T-helper 17 cell (primary cell): ENCODE measurements at regions not wholly inside any gene's neighbourhood (a gene's known extent, or its start where the extent isn't known, plus 50 kb on each side); places are given as distances from the start of the nearest gene placed in this dataset.

Experiments used
- ATAC-seq: fragments of 150-1000 bp; cut with Tn5 transposase; 2 replicates; pipeline ENCODE4 v1.10.0; 2021; ENCODE audit warnings: mild to moderate bottlenecking, moderate library complexity
- DNase-seq, 3 donors: peaks; one replicate each; pipeline versions ENCODE4 v3.0.0 to v3.0.0-alpha.2; 2020 to 2021
- H3K9me3 ChIP-seq: one replicate; pipeline ENCODE4 v1.7.0; 2013; ENCODE audit warnings: low read length, mild to moderate bottlenecking; ENCODE audit not compliant: control insufficient read depth, poor library complexity, severe bottlenecking
- H3K27ac Mint-ChIP-seq: one replicate; pipeline ENCODE4 v1.8.0; 2022; ENCODE audit warnings: mild to moderate bottlenecking, moderate library complexity, mixed read lengths
- H3K27me3 Mint-ChIP-seq: one replicate; pipeline ENCODE4 v1.8.0; 2022; ENCODE audit warnings: mixed read lengths
- H3K36me3 Mint-ChIP-seq: one replicate; pipeline ENCODE4 v1.8.0; 2022; ENCODE audit warnings: low read depth, mixed read lengths
- H3K4me1 Mint-ChIP-seq: one replicate; pipeline ENCODE4 v1.8.0; 2022; ENCODE audit warnings: mild to moderate bottlenecking, mixed read lengths
- H3K4me3 Mint-ChIP-seq: one replicate; pipeline ENCODE4 v1.8.0; 2022; ENCODE audit warnings: mild to moderate bottlenecking, moderate library complexity, mixed read lengths

DNA sequence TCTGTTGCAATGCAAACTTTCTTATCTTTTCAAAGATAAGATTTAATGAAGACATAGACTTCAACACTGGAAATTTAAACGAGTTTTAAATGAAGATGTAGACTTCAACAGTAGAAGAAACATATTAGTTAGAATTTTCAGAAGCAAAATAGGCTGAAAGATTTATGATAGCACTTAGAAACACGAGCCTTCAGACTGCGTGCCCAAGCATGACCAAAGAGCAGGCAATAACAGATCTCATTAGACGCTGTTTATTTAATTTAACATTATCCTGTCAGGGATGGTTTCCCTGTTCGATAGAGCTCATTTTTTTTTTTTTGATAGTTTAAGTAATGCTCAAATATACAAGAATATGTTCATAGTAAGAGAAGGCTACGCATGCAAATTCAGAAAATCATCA is 604.7 kb upstream of the SOX9 start:
- H3K4me1 Mint-ChIP-seq: no peaks in the 10 kb centered on the region
- ATAC-seq: no peak
- no peak overlapping the region for H3K27ac Mint-ChIP-seq
- no peak overlapping the region for H3K4me3 Mint-ChIP-seq
- no peaks in the 10 kb centered on the region for H3K27me3 Mint-ChIP-seq
- H3K36me3 Mint-ChIP-seq: no peaks in the 10 kb centered on the region
- no peak for DNase-seq
- no peaks in the 10 kb centered on the region for H3K9me3 ChIP-seq

DNA sequence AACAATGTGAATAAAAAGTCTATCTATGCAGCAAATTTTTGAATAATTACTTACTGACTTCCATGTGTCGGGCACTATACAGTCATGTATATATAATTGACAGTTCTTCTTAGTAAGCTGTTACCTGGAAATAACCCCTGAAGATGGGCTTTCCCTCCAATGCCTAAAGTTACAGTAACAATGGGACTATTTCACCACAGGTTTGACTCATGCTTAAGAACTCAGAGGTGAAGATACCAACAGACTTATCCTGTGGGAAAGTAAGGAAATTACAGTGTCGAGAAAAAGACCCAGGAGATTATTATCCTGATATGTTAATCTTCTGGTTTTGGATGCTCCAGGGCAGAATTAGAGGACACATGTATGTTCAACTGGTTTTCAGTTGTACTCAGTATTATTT is 601.5 kb upstream of the SOX9 start:
- DNase-seq: no peak
- Mint-ChIP-seq H3K27me3 (no peaks in the 10 kb centered on the region), H3K4me3 (no peak overlapping the region), H3K27ac (no peak overlapping the region), H3K36me3 (no peaks in the 10 kb centered on the region), H3K4me1 (no peaks in the 10 kb centered on the region)
- H3K9me3 ChIP-seq: no peaks in the 10 kb centered on the region
- no peak for ATAC-seq

DNA sequence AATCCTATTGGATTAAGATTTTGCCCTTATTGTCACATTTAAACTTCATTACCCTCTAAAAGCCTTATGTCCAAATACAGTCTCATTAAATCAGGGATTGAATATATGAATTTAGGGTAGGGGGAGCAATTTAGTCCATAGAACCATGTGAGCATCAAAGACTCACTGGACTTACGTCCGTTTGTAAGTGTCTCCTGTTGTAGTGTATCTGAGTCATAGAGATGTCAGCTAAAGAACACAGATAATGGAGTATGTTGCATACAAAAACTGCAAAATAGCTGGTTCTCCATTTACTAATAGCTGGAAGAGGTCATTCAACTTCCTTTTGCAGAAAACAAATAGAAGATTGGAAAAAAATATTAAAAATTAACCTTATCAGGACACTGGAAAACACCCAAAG is 599.1 kb upstream of the SOX9 start:
- H3K9me3 ChIP-seq: no peaks in the 10 kb centered on the region
- no peaks in the 10 kb centered on the region for H3K27me3 Mint-ChIP-seq
- no peaks in the 10 kb centered on the region for H3K36me3 Mint-ChIP-seq
- H3K4me1 Mint-ChIP-seq: no peaks in the 10 kb centered on the region
- DNase-seq: no peak
- H3K4me3 Mint-ChIP-seq: no peak overlapping the region
- no peak overlapping the region for H3K27ac Mint-ChIP-seq
- ATAC-seq: no peak

DNA sequence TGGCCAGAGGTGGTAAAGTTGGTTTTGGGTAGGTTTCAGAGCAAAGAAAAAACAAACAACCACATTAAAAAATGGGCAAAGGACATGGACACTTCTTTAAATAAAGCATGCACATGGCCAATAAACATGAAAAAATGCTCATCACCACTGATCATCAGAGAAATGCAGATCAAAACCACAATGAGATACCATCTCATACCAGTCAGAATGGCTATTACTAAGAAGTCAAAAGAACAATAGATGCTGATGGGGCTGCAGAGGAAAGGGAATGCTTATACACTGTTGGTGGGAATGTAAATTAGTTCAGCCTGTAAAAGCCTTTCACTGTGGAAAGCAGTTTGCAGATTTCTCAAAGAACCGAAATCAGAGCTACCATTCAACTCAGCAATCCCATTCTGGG is 598.4 kb upstream of the SOX9 start:
- Mint-ChIP-seq H3K4me1 (no peaks in the 10 kb centered on the region), H3K27me3 (no peaks in the 10 kb centered on the region), H3K27ac (no peak overlapping the region), H3K4me3 (no peak overlapping the region), H3K36me3 (no peaks in the 10 kb centered on the region)
- no peak for ATAC-seq
- no peak for DNase-seq
- H3K9me3 ChIP-seq: no peaks in the 10 kb centered on the region

DNA sequence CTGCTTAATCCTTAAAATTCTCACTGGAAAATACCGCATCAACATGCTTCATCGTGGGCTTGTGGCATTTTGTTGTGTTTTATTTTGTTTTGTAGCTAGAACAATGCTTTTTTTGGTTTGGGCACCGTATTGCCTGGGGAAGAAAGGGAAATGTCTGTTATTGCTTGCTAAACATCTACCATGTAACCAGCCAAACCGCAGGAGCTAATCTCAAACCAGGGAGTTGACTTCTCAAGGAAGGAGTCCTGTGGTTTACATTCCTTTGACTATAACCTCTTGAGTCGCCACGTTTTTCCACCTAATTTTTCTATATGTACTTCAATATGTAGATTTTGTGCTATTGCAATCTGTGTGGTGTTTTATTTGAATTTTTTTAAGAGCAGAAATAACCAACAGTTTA is 593.5 kb upstream of the SOX9 start:
- DNase-seq (no peak), ATAC-seq (no peak)
- Mint-ChIP-seq H3K27ac (no peak overlapping the region), H3K4me3 (no peak overlapping the region), H3K4me1 (no peaks in the 10 kb centered on the region), H3K36me3 (no peaks in the 10 kb centered on the region), H3K27me3 (no peaks in the 10 kb centered on the region)
- no peaks in the 10 kb centered on the region for H3K9me3 ChIP-seq

DNA sequence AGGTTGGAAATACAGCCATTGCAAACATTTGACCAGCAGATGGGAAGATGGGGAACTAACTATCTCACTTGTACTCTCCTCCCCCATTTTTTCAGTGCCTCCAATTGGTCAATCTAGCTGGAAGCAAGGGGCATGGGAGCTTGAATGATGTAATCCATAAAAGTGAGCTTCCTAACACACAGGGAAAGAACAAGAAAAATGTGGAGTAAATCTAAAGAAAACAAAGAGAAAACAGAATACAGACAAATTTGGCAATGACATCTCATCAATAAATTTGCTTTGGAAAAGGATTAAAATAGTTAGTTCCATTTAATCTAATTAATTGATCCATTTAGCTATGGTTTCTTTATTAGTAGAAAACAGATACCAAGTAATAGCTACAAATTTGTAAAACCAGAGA is 592.6 kb upstream of the SOX9 start:
- Mint-ChIP-seq H3K27ac (no peak overlapping the region), H3K4me1 (no peaks in the 10 kb centered on the region), H3K36me3 (no peaks in the 10 kb centered on the region), H3K4me3 (no peak overlapping the region), H3K27me3 (no peaks in the 10 kb centered on the region)
- no peak for ATAC-seq
- H3K9me3 ChIP-seq: no peaks in the 10 kb centered on the region
- no peak for DNase-seq

DNA sequence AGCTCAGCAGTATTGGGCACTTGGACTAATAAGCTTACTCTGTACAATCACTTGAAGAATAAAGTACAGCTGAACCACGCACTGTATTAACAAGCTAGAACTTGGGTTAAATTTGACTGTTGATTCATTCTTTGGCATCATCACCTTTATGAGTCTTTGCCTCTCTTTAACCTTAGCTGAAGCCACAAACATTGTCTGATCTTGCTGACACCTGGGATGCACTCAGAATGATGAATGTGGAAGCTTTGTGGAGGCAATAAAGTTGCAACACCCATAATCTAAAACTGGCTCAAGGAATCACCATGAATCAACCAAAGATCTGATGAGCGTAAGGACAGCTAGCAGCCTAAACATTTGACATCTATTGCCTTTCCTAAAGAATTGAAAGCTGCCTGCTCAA is 590.6 kb upstream of the SOX9 start:
- Mint-ChIP-seq H3K4me1 (no peaks in the 10 kb centered on the region), H3K36me3 (no peaks in the 10 kb centered on the region), H3K27ac (no peak overlapping the region), H3K27me3 (no peaks in the 10 kb centered on the region), H3K4me3 (no peak overlapping the region)
- no peaks in the 10 kb centered on the region for H3K9me3 ChIP-seq
- ATAC-seq (no peak), DNase-seq (no peak)

DNA sequence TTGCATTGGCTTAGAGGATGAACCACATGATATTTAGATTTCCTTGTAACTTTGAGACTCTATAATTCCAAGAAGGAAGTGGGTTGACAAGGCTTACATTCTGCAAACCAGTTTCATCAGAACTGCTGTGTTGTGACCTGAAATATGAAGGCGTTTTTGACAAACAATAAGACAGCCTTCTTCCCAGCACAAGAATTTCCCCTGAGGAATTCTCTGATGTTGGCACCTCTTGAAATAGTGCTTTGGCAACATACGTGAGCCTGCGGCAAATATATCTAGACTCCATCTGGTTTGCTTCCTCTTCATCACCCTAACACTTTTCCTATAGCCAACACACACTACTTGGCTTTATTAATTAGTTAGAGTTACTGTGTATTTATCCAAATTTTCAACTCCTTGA is 585.5 kb upstream of the SOX9 start:
- no peak overlapping the region for H3K27ac Mint-ChIP-seq
- no peaks in the 10 kb centered on the region for H3K36me3 Mint-ChIP-seq
- no peaks in the 10 kb centered on the region for H3K9me3 ChIP-seq
- no peak overlapping the region for H3K4me3 Mint-ChIP-seq
- no peaks in the 10 kb centered on the region for H3K27me3 Mint-ChIP-seq
- no peaks in the 10 kb centered on the region for H3K4me1 Mint-ChIP-seq
- no peak for DNase-seq
- ATAC-seq: no peak

DNA sequence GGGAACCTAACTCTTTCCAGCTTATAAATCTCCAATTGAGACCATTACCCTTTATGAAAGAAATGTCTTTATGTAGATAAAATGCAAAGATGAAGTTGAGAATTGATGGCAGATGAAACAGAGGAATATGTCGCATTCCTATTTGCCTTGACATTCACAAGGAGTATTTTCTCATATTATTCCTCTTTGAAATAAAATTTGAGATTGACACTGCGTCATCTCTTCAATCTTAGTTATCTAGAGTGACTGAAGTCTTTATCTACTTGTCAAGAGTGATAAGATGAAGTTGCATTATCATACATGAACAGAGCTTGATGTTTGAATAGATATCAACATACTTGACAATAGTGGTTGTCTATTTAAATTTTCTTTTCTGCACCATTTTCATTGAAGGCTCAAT is 574.4 kb upstream of the SOX9 start:
- DNase-seq (no peak), ATAC-seq (no peak)
- no peaks in the 10 kb centered on the region for H3K36me3 Mint-ChIP-seq
- H3K4me1 Mint-ChIP-seq: no peaks in the 10 kb centered on the region
- no peak overlapping the region for H3K27ac Mint-ChIP-seq
- no peaks in the 10 kb centered on the region for H3K27me3 Mint-ChIP-seq
- no peaks in the 10 kb centered on the region for H3K9me3 ChIP-seq
- H3K4me3 Mint-ChIP-seq: no peak overlapping the region

DNA sequence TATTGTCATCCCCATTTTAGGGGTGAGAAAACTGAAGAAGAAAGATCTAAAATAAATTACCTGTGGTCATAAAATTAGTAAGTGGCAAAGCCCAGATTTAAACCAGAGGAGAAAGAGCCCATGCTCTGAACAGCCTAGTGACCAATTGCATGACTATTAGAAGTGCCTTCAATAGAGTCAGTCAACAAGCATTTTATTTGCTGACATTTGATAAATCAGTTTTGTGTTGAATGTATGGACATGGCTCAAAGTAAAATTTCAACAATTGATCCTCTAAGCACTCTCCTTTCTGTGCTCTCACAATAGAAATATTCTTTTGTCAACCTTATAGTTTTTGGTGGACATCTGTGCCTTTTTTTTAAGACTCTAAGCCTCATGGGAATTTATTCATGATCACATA is 572.9 kb upstream of the SOX9 start:
- no peaks in the 10 kb centered on the region for H3K9me3 ChIP-seq
- H3K36me3 Mint-ChIP-seq: no peaks in the 10 kb centered on the region
- ATAC-seq (no peak), DNase-seq (no peak)
- no peak overlapping the region for H3K4me3 Mint-ChIP-seq
- H3K27ac Mint-ChIP-seq: no peak overlapping the region
- no peaks in the 10 kb centered on the region for H3K27me3 Mint-ChIP-seq
- no peaks in the 10 kb centered on the region for H3K4me1 Mint-ChIP-seq

DNA sequence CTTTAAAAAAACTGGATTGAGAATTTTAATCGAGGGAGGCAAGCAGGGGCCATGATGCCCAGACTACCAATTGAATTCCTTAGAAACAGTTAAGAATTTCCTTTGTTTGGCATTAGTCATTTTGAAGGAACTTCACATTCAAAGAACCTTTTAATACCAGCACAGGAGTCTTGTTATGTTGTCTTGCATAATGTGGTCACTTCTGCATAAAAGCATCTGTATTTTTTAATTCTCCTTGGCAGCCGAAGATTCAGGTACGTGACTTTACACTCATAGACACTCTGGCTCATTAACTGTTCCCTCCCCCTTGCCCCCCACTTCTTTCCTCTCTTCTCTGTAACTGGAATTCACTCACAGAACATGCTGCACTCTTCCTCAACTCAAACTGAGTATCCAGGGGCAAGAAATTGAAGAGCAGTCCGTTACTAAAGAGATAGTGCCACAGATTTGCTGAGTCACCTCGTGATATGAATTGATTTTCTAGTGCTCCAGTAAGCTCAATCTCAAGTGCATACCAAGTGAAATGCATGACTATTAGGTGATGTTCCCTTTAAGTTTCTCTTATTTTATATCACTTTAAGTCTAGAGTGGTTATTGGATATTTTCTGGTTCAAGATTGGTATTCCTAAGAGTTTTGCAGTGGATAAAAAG is 572.2 kb upstream of the SOX9 start:
- no peaks in the 10 kb centered on the region for H3K9me3 ChIP-seq
- DNase-seq: no peak
- Mint-ChIP-seq H3K4me1 (no peaks in the 10 kb centered on the region), H3K27me3 (no peaks in the 10 kb centered on the region), H3K4me3 (no peak overlapping the region), H3K27ac (no peak overlapping the region), H3K36me3 (no peaks in the 10 kb centered on the region)
- ATAC-seq: no peak

DNA sequence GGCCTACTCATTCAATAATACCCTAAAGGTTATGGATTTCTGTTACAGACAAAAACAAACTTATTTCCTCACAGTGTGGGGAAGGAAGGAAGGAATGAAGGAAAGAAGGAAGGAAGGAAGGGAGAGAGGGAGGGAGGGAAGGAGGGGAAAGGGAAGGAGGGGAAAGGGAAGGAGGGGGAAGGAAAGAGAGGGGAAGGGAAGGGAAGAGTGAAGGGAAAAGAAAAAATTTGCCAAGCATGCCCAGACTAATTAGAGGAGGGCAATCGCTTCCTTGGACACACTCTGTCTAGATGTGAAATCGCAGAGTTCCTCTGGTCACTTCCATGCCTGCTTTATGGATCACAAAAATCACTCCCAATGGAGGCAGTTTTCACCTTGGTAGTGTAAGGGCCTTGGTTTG is 570.1 kb upstream of the SOX9 start:
- Mint-ChIP-seq H3K4me3 (no peak overlapping the region), H3K27ac (no peak overlapping the region), H3K27me3 (no peaks in the 10 kb centered on the region), H3K36me3 (no peaks in the 10 kb centered on the region), H3K4me1 (no peaks in the 10 kb centered on the region)
- DNase-seq: no peak
- no peaks in the 10 kb centered on the region for H3K9me3 ChIP-seq
- no peak for ATAC-seq

DNA sequence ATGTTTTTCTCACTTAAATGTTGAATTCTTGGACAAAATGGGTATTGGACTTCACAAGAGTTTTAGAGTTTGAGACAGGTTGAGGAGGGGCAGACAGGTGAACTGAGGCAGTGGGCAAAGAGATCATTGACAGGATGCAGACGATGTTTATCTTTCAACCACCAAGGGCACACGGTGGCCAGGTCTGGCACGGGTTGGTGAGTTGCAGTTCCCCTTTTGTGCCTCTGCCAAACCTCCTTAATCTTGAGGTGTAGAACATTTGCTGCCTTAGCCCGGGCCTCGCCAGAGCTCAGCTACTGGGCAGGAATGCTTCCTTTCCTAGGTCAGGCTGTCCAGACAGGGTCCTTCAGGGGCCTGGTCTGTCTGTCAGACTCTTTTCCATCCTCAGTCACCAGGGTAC is 567.4 kb upstream of the SOX9 start:
- ATAC-seq (no peak), DNase-seq (no peak)
- H3K36me3 Mint-ChIP-seq: no peaks in the 10 kb centered on the region
- H3K4me3 Mint-ChIP-seq: no peak overlapping the region
- H3K27ac Mint-ChIP-seq: no peak overlapping the region
- H3K27me3 Mint-ChIP-seq: no peaks in the 10 kb centered on the region
- H3K9me3 ChIP-seq: no peaks in the 10 kb centered on the region
- H3K4me1 Mint-ChIP-seq: no peaks in the 10 kb centered on the region

DNA sequence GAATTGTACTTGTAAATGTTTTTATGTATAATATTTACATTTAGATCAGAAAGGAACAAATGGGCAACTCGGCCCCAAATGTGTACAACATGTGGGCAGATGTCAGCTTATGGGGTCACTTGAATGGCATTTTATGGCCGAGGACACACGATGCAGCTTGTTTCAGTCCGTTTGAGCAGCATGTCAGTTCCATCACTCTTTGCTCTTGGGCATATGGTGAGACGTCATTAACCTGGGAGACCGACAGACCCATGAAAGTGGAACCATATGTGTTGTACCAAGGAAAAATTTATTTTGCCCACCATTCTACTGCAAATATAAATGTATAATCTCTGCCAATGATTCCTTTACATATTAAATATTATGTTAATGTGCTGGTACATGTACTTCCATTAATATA is 561.9 kb upstream of the SOX9 start:
- H3K27ac Mint-ChIP-seq: no peak overlapping the region
- H3K36me3 Mint-ChIP-seq: no peaks in the 10 kb centered on the region
- H3K27me3 Mint-ChIP-seq: no peaks in the 10 kb centered on the region
- no peaks in the 10 kb centered on the region for H3K4me1 Mint-ChIP-seq
- DNase-seq: no peak
- no peak overlapping the region for H3K4me3 Mint-ChIP-seq
- H3K9me3 ChIP-seq: no peaks in the 10 kb centered on the region
- no peak for ATAC-seq

DNA sequence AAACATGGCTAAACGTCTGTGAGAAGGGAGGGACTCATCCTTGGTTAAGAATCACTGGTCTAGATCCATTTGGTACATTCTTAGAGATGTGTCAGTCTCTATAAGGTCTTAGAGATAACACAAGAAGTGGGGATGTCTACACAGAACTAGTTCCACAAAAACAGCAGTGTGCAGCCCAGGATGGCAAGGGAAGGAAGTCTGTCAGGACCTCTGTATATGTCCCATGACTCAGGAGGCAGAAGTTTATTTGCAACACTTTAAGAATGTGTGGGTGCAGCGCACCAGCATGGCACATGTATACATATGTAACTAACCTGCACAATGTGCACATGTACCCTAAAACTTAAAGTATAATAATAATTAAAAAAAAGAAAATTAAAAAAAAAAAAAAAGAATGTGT is 548.5 kb upstream of the SOX9 start:
- Mint-ChIP-seq H3K27ac (no peak overlapping the region), H3K4me1 (no peaks in the 10 kb centered on the region), H3K27me3 (no peaks in the 10 kb centered on the region), H3K4me3 (no peak overlapping the region), H3K36me3 (no peaks in the 10 kb centered on the region)
- ATAC-seq (no peak), DNase-seq (no peak)
- H3K9me3 ChIP-seq: no peaks in the 10 kb centered on the region
